ENCODE measurements at regions not wholly inside any gene's neighbourhood (a gene's known extent, or its start where the extent isn't known, plus 50 kb on each side); places are given as distances from the start of the nearest gene placed in this dataset.

- DNase-seq (ENCODE audit: low read depth, low spot score) = no peak
Measured at GRCh38 chr21:37967036-37967435, 50.8 kb upstream of the KCNJ6 start.

- no peak for DNase-seq (ENCODE audit: low read depth, low spot score)
Measured at GRCh38 chr21:37968744-37969143, 52.5 kb upstream of the KCNJ6 start.

- no peak for DNase-seq (ENCODE audit: low read depth, low spot score)
Measured at GRCh38 chr21:37970548-37970947, 54.3 kb upstream of the KCNJ6 start.

GRCh38 chr21:37971390-37971950 is 55.2 kb upstream of the KCNJ6 start:
- DNase-seq (ENCODE audit: low read depth, low spot score) = no peak

GRCh38 chr21:37974081-37974480 is 57.8 kb upstream of the KCNJ6 start:
- no peak for DNase-seq (ENCODE audit: low read depth, low spot score)

- DNase-seq (ENCODE audit: low read depth, low spot score) = no peak
Measured at GRCh38 chr21:37982496-37983318, 66.5 kb upstream of the KCNJ6 start.

- DNase-seq (ENCODE audit: low read depth, low spot score) = no peak
Measured at GRCh38 chr21:37983336-37984095, 67.3 kb upstream of the KCNJ6 start.

- DNase-seq (ENCODE audit: low read depth, low spot score) = no peak
Measured at GRCh38 chr21:37984416-37984815, 68.2 kb upstream of the KCNJ6 start.

- DNase-seq (ENCODE audit: low read depth, low spot score) = no peak
Measured at GRCh38 chr21:37986000-37986399, 69.7 kb upstream of the KCNJ6 start.

GRCh38 chr21:37986751-37987399 is 70.6 kb upstream of the KCNJ6 start:
- DNase-seq (ENCODE audit: low read depth, low spot score) = no peak

GRCh38 chr21:37987668-37988067 is 71.4 kb upstream of the KCNJ6 start:
- no peak for DNase-seq (ENCODE audit: low read depth, low spot score)

- DNase-seq (ENCODE audit: low read depth, low spot score) = no peak
Measured at GRCh38 chr21:37993071-37993470, 76.8 kb upstream of the KCNJ6 start.

GRCh38 chr21:37994211-37994610 is 78.0 kb upstream of the KCNJ6 start:
- no peak for DNase-seq (ENCODE audit: low read depth, low spot score)

GRCh38 chr21:38012672-38013071 is 96.4 kb upstream of the KCNJ6 start:
- no peak for DNase-seq (ENCODE audit: low read depth, low spot score)

GRCh38 chr21:38013741-38014140 is 97.5 kb upstream of the KCNJ6 start:
- DNase-seq (ENCODE audit: low read depth, low spot score) = no peak

GRCh38 chr21:38014298-38014697 is 98.0 kb upstream of the KCNJ6 start:
- no peak for DNase-seq (ENCODE audit: low read depth, low spot score)

- DNase-seq (ENCODE audit: low read depth, low spot score) = no peak
Measured at GRCh38 chr21:38027901-38028498, 111.7 kb upstream of the KCNJ6 start.

GRCh38 chr21:38032082-38032801 is 116.0 kb upstream of the KCNJ6 start:
- DNase-seq (ENCODE audit: low read depth, low spot score) = no peak

GRCh38 chr21:38036016-38036415 is 119.8 kb upstream of the KCNJ6 start:
- no peak for DNase-seq (ENCODE audit: low read depth, low spot score)

- no peak for DNase-seq (ENCODE audit: low read depth, low spot score)
Measured at GRCh38 chr21:38037416-38037815, 121.2 kb upstream of the KCNJ6 start.

- no peak for DNase-seq (ENCODE audit: low read depth, low spot score)
Measured at GRCh38 chr21:38039369-38039768, 123.1 kb upstream of the KCNJ6 start.

Data from activated naive CD8-positive, alpha-beta T cell treated with anti-CD3 and anti-CD28 coated beads, Interleukin-2, amount 50 U/mL, for 16 hours (primary cell).